ENCODE measurements at regions not wholly inside any gene's neighbourhood (a gene's known extent, or its start where the extent isn't known, plus 50 kb on each side); places are given as distances from the start of the nearest gene placed in this dataset.

GRCh38 chr1:48120621-48121020 lies 101.9 kb upstream of the SLC5A9 start:
- H3K9ac ChIP-seq (ENCODE audit: insufficient read depth in 1 of 2, low read depth in 2 of 2, low read length in 2 of 2) = no peak overlapping the region
- H3K79me2 ChIP-seq (ENCODE audit: control insufficient read depth, insufficient read depth, low read length) = no peaks in the 10 kb centered on the region
- H3K4me3 ChIP-seq = no peak overlapping the region
- no peak overlapping the region for H3K4me2 ChIP-seq (ENCODE audit: insufficient read depth, low read length)
- ATAC-seq = no peak
- no TSS peak for BruUV-seq (replicated peaks)
- TF ChIP-seq, protein P1, sequence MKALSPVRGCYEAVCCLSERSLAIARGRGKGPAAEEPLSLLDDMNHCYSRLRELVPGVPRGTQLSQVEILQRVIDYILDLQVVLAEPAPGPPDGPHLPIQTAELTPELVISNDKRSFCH (CRISPR knock-in tag; IDR thresholded peaks at IDR 0.05) = no peak
- TF ChIP-seq, protein P1 (tag; IDR thresholded peaks at IDR 0.05) = no peak
- TF ChIP-seq MAX (CRISPR knock-in tag; IDR thresholded peaks at IDR 0.05) = no peak
- no peak overlapping the region for H2AFZ ChIP-seq (ENCODE audit: low read depth, low read length)
- intact Hi-C loops (cut with micrococcal nuclease) = no loop called here
- no peaks in the 10 kb centered on the region for H3K36me3 ChIP-seq (ENCODE audit: control insufficient read depth, insufficient read depth, low read length)
- in situ Hi-C loops (cut with MboI) = no loop called here
- no peaks in the 10 kb centered on the region for H3K9me3 ChIP-seq (replicated peaks; ENCODE audit: control insufficient read depth, insufficient read depth, low read depth, low read length)
- DNase-seq (ENCODE audit: extremely low read depth in 1 of 4, low spot score in 3 of 4) = no peak
- no peak for FAIRE-seq
- no peaks in the 10 kb centered on the region for H3K9me1 ChIP-seq (ENCODE audit: control insufficient read depth, insufficient read depth, low read length)
- POLR2A ChIA-PET = no interaction called here
- H3K4me1 ChIP-seq (replicated peaks in 1 of 2; ENCODE audit: control insufficient read depth in 2 of 2, insufficient read depth in 2 of 2, low read length in 2 of 2) = no peaks in the 10 kb centered on the region
- H3K27ac ChIP-seq (ENCODE audit: extremely low read depth, low read depth, low read length) = no peak overlapping the region
- CTCF ChIA-PET (ENCODE audit: low intra/inter-chr PET ratio) = no interaction called here
- H3K27me3 ChIP-seq (ENCODE audit: control insufficient read depth in 2 of 2, insufficient read depth in 2 of 2, low read length in 2 of 2) = no peaks in the 10 kb centered on the region
- H4K20me1 ChIP-seq (replicated peaks; ENCODE audit: control insufficient read depth, insufficient read depth, low read length) = no peaks in the 10 kb centered on the region

GRCh38 chr1:48115835-48116234 lies 106.7 kb upstream of the SLC5A9 start:
- FAIRE-seq = no peak
- in situ Hi-C loops (cut with MboI) = no loop called here

More at GRCh38 chr1:48115835-48116234, 106.7 kb upstream of the SLC5A9 start:
- Histone ChIP-seq H3K9me3 (replicated peaks; ENCODE audit: control insufficient read depth, insufficient read depth, low read depth, low read length) (no peaks in the 10 kb centered on the region), H3K36me3 (ENCODE audit: control insufficient read depth, insufficient read depth, low read length) (no peaks in the 10 kb centered on the region), H2AFZ (ENCODE audit: low read depth, low read length) (no peak overlapping the region), H3K4me2 (ENCODE audit: insufficient read depth, low read length) (no peak overlapping the region), H4K20me1 (replicated peaks; ENCODE audit: control insufficient read depth, insufficient read depth, low read length) (no peaks in the 10 kb centered on the region), H3K4me1 (replicated peaks in 1 of 2; ENCODE audit: control insufficient read depth in 2 of 2, insufficient read depth in 2 of 2, low read length in 2 of 2) (no peaks in the 10 kb centered on the region), H3K9ac (ENCODE audit: insufficient read depth in 1 of 2, low read depth in 2 of 2, low read length in 2 of 2) (no peak overlapping the region), H3K27ac (ENCODE audit: extremely low read depth, low read depth, low read length) (no peak overlapping the region), H3K27me3 (ENCODE audit: control insufficient read depth in 2 of 2, insufficient read depth in 2 of 2, low read length in 2 of 2) (no peaks in the 10 kb centered on the region), H3K4me3 (no peak overlapping the region), H3K79me2 (ENCODE audit: control insufficient read depth, insufficient read depth, low read length) (no peaks in the 10 kb centered on the region), H3K9me1 (ENCODE audit: control insufficient read depth, insufficient read depth, low read length) (no peaks in the 10 kb centered on the region)
- DNase-seq (ENCODE audit: extremely low read depth in 1 of 4, low spot score in 3 of 4) = no peak
- TF ChIP-seq KLF6 (CRISPR knock-in tag; IDR thresholded peaks at IDR 0.05; ENCODE audit: borderline replicate concordance) (no peak), JUND (IDR thresholded peaks at IDR 0.05; ENCODE audit: borderline replicate concordance, low read depth, low read length) (no peak), JUND (tag; IDR thresholded peaks at IDR 0.05; ENCODE audit: borderline replicate concordance, low read depth, low read length) (no peak), NELFE (IDR thresholded peaks at IDR 0.05; ENCODE audit: insufficient read depth, insufficient read length) (no peak), RUNX1 (IDR thresholded peaks at IDR 0.05; ENCODE audit: low read depth) (no peak), SP1 (CRISPR knock-in tag; IDR thresholded peaks at IDR 0.05) (no peak)
- intact Hi-C loops (cut with micrococcal nuclease) = no loop called here
- ATAC-seq = no peak
- BruUV-seq (replicated peaks) = no TSS peak
- ChIA-PET POLR2A (no interaction called here), CTCF (ENCODE audit: low intra/inter-chr PET ratio) (no interaction called here)

Data from K562 (cell line).